IMR-90 (cell line): ENCODE measurements at regions not wholly inside any gene's neighbourhood (a gene's known extent, or its start where the extent isn't known, plus 50 kb on each side); places are given as distances from the start of the nearest gene placed in this dataset.

ENCODE experiments used
- ATAC-seq: fragments of 200-7000 bp; cut with Tn5 transposase; 2 replicates; pipeline ENCODE4 v1.9.1; 2020; ENCODE audit warnings: low read depth, mild to moderate bottlenecking, moderate library complexity
- BruUV-seq: library from RNA; stranded (reverse); fragments of 400-500 nt; replicated peaks from 2 replicates; lab custom pipeline; 2021; lab: Mats Ljungman, UMichigan
- CTCF ChIA-PET: fragments of 300-600 bp; formaldehyde crosslinking; extraction: SDS; loops from one replicate; lab custom pipeline; 2021; ENCODE audit warnings: antibody characterized with exemption; lab: Yijun Ruan, JAX
- POLR2A ChIA-PET: fragments of 300-600 bp; sonication (Branson Sonifier 250); formaldehyde crosslinking; loops from one replicate; lab custom pipeline; 2022; ENCODE audit warnings: antibody characterized with exemption; ENCODE audit not compliant: unreplicated experiment; lab: Charles Lee
- DNase-seq: peaks from one replicate; pipeline ENCODE4 v3.0.0; 2013
- H2AFZ ChIP-seq: replicated peaks from 2 replicates; pipeline ENCODE3; 2013; ENCODE audit warnings: low read length, mild to moderate bottlenecking; ENCODE audit not compliant: poor library complexity
- H2AK5ac ChIP-seq: 2 replicates; pipeline ENCODE4 v1.6.1; 2013; ENCODE audit warnings: low read depth, low read length, inconsistent platforms
- H2AK9ac ChIP-seq: replicated peaks from 2 replicates; pipeline ENCODE3; 2013; ENCODE audit warnings: mild to moderate bottlenecking, low read depth, low read length, moderate library complexity; ENCODE audit not compliant: poor library complexity
- H2BK120ac ChIP-seq: 2 replicates; pipeline ENCODE4 v1.6.1; 2013; ENCODE audit warnings: low read depth, low read length, inconsistent platforms
- H2BK15ac ChIP-seq: 3 replicates; pipeline ENCODE4 v1.6.1; 2013; ENCODE audit warnings: low read depth, low read length, inconsistent platforms
- H2BK20ac ChIP-seq: 2 replicates; pipeline ENCODE4 v1.6.1; 2013; ENCODE audit warnings: low read depth, mild to moderate bottlenecking, inconsistent platforms, low read length, moderate library complexity
- H2BK5ac ChIP-seq: 2 replicates; pipeline ENCODE4 v1.6.1; 2013; ENCODE audit warnings: mild to moderate bottlenecking, low read depth, low read length, inconsistent platforms; ENCODE audit not compliant: poor library complexity, severe bottlenecking
- H3K14ac ChIP-seq: replicated peaks from 2 replicates; pipeline ENCODE4 v1.6.1; 2013; ENCODE audit warnings: low read depth, low read length, inconsistent platforms
- H3K18ac ChIP-seq: 2 replicates; pipeline ENCODE4 v1.6.1; 2013; ENCODE audit warnings: low read depth, low read length, control low read depth
- H3K23ac ChIP-seq: 2 replicates; pipeline ENCODE4 v1.6.1; 2013; ENCODE audit warnings: low read depth, low read length, inconsistent platforms
- H3K27ac ChIP-seq: 2 replicates; pipeline ENCODE4 v1.5.1; 2013; ENCODE audit warnings: mild to moderate bottlenecking, control low read depth, low read length; ENCODE audit not compliant: insufficient read depth
- H3K27me3 ChIP-seq: 2 replicates; pipeline ENCODE4 v1.6.1; 2013; ENCODE audit warnings: low read length; ENCODE audit not compliant: control insufficient read depth, insufficient read depth
- H3K36me3 ChIP-seq: 2 replicates; pipeline ENCODE4 v1.6.1; 2013; ENCODE audit warnings: low read length, mixed read lengths; ENCODE audit not compliant: control insufficient read depth, insufficient read depth
- H3K4ac ChIP-seq: 2 replicates; pipeline ENCODE4 v1.6.1; 2013; ENCODE audit warnings: low read depth, low read length, inconsistent platforms
- H3K4me1 ChIP-seq: 2 replicates; pipeline ENCODE4 v1.6.1; 2013; ENCODE audit warnings: low read length, mixed read lengths; ENCODE audit not compliant: control insufficient read depth, insufficient read depth
- H3K4me2 ChIP-seq: 2 replicates; pipeline ENCODE4 v1.6.1; 2013; ENCODE audit warnings: low read depth, mild to moderate bottlenecking, control low read depth, low read length, moderate library complexity
- H3K4me3 ChIP-seq: 2 replicates; pipeline ENCODE4 v1.5.1; 2013; ENCODE audit warnings: low read depth, mild to moderate bottlenecking, control low read depth, low read length, moderate library complexity; ENCODE audit not compliant: insufficient read depth
- H3K56ac ChIP-seq: 2 replicates; pipeline ENCODE4 v1.6.1; 2013; ENCODE audit warnings: low read length, inconsistent platforms; ENCODE audit not compliant: insufficient read depth; ENCODE audit errors: extremely low read depth
- H3K79me1 ChIP-seq, 2 experiments: 2 replicates each; pipeline ENCODE4 v1.6.1; 2013; ENCODE audit warnings: low read length in 2 of 2, inconsistent platforms in 1 of 2, low read depth in 1 of 2
- H3K9ac ChIP-seq: 2 replicates; pipeline ENCODE4 v1.6.1; 2013; ENCODE audit warnings: low read depth, low read length, control low read depth
- H3K9me1 ChIP-seq: 2 replicates; pipeline ENCODE4 v1.6.1; 2013; ENCODE audit warnings: low read length, inconsistent platforms; ENCODE audit not compliant: insufficient read depth
- H3K9me3 ChIP-seq: 2 replicates; pipeline ENCODE4 v1.6.1; 2013; ENCODE audit warnings: low read length; ENCODE audit not compliant: control insufficient read depth, insufficient read depth
- H4K20me1 ChIP-seq: 2 replicates; pipeline ENCODE4 v1.6.1; 2013; ENCODE audit warnings: low read length, inconsistent platforms; ENCODE audit not compliant: insufficient read depth
- H4K5ac ChIP-seq: 2 replicates; pipeline ENCODE4 v1.6.1; 2013; ENCODE audit warnings: mild to moderate bottlenecking, low read depth, low read length, control low read depth
- H4K8ac ChIP-seq, 2 experiments: 2 replicates each; pipeline ENCODE4 v1.6.1; 2013; ENCODE audit warnings: low read depth in 2 of 2, low read length in 2 of 2, control low read depth in 1 of 2, inconsistent platforms in 1 of 2
- H4K91ac ChIP-seq: 2 replicates; pipeline ENCODE4 v1.6.1; 2013; ENCODE audit warnings: low read depth, low read length, inconsistent platforms; ENCODE audit not compliant: insufficient read depth
- CEBPB ChIP-seq: IDR thresholded peaks from 2 replicates; pipeline ENCODE4 v1.6.1; 2012; ENCODE audit warnings: low read depth, low read length, improper control_type of control experiment
- FOS ChIP-seq: fragments of 150-350 bp; IDR thresholded peaks from 2 replicates; pipeline ENCODE4 v1.6.1; 2016; ENCODE audit warnings: low read depth, low read length
- MAFK ChIP-seq: IDR thresholded peaks from 2 replicates; pipeline ENCODE4 v1.6.1; 2012; ENCODE audit warnings: low read depth, low read length, improper control_type of control experiment
- MAZ ChIP-seq: IDR thresholded peaks from 2 replicates; pipeline ENCODE4 v1.6.1; 2012; ENCODE audit warnings: low read depth, mild to moderate bottlenecking, low read length, improper control_type of control experiment, moderate library complexity, borderline replicate concordance
- RCOR1 ChIP-seq: IDR thresholded peaks from 2 replicates; pipeline ENCODE4 v1.6.1; 2012; ENCODE audit warnings: mild to moderate bottlenecking, low read length, improper control_type of control experiment; ENCODE audit not compliant: insufficient replicate concordance
- WGBS, 2 experiments: methylation state at CpG; one replicate each; pipeline versions ENCODE4 v1.1.5 to v1.1.7; 2013; ENCODE audit warnings: missing lambda C conversion rate in 2 of 2; ENCODE audit not compliant: insufficient read length in 1 of 2; ENCODE audit errors: extremely low coverage in 2 of 2; 5-methylcytosine and 5-hydroxymethylcytosine counted together
- dilution Hi-C: fragments of 300-500 bp; cut with HindIII; formaldehyde crosslinking; loops from one replicate; pipeline ENCODE4 v1.14.3; 2018; ENCODE audit warnings: low sequenced_read_pairs; ENCODE audit not compliant: unreplicated experiment
- in situ Hi-C: fragments of 300-500 bp; cut with MboI; formaldehyde crosslinking; loops from 3 replicates; pipeline ENCODE4 v1.14.3; 2019; ENCODE audit warnings: low sequenced_read_pairs, inconsistent platforms, mixed read lengths
- intact Hi-C: fragments of 100-400 bp; cut with micrococcal nuclease; formaldehyde crosslinking; loops from 2 replicates; pipeline ENCODE4 v1.10.0; 2022

DNA sequence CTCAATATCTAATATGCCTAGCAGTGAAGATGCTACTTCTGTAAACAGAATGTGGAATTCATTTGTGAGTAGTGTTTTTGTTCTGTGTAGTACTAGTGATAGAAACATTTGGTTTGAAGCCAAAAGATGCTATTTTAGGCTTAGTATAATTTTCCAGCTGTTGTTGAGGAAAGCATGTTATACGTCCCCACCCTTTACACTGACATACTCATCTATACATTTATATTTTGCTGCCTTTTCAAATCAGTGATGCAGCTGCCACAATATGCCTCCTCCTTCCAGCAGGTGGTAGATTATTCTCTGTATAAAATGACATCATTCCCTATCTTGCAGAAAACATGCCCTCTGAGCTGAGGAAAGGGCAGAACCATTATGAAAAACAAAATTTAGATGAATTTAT, 1217.6 kb upstream of the GJE1 start:
- no peak overlapping the region for H3K4me3 ChIP-seq
- H3K4ac ChIP-seq: 0 out of 2 replicates have a peak overlapping the region, but pooled peaks have one; percentile 47
- WGBS, 2 experiments: no CpG with 5 or more reads among the region's 1 CpG
- H3K9ac ChIP-seq: no peak overlapping the region
- H2AFZ ChIP-seq: no peak overlapping the region
- H3K9me1 ChIP-seq: no peaks in the 10 kb centered on the region
- POLR2A ChIA-PET: no interaction called here
- no peak overlapping the region for H3K27ac ChIP-seq
- no peak for DNase-seq
- no peak for ATAC-seq
- no peaks in the 10 kb centered on the region for H3K36me3 ChIP-seq
- TF ChIP-seq FOS: no peak
- no peak for TF ChIP-seq CEBPB
- no peak for TF ChIP-seq MAFK
- TF ChIP-seq RCOR1: no peak
- no peak for TF ChIP-seq MAZ
- H3K79me1 ChIP-seq: no peaks in the 10 kb centered on the region
- H3K18ac ChIP-seq: no peak overlapping the region
- CTCF ChIA-PET: no interaction called here
- H4K20me1 ChIP-seq: no peaks in the 10 kb centered on the region
- intact Hi-C loops: no loop called here
- no peak overlapping the region for H2BK5ac ChIP-seq
- no peak overlapping the region for H4K8ac ChIP-seq
- in situ Hi-C loops: loop anchor here (25.0 kb wide), 1 partner anchor 1553 kb away; the partner anchor contains the start of gene CITED2
- H3K27me3 ChIP-seq: no peaks in the 10 kb centered on the region
- no peak overlapping the region for H3K14ac ChIP-seq
- no peaks in the 10 kb centered on the region; the same call in 1 of the 2 replicates for H3K9me3 ChIP-seq
- no peak overlapping the region for H2BK20ac ChIP-seq
- H2BK15ac ChIP-seq: no peak overlapping the region
- dilution Hi-C loops: no loop called here
- no peaks in the 10 kb centered on the region for H3K4me1 ChIP-seq
- no peak overlapping the region for H4K91ac ChIP-seq
- H4K5ac ChIP-seq: no peak overlapping the region
- H2BK120ac ChIP-seq: no peak overlapping the region; the same call in 1 of the 2 replicates
- H3K56ac ChIP-seq: no peak overlapping the region
- no peak overlapping the region; the same call in 1 of the 2 replicates for H2AK5ac ChIP-seq
- no peak overlapping the region for H3K23ac ChIP-seq
- BruUV-seq: no TSS peak
- no peak overlapping the region for H2AK9ac ChIP-seq
- H3K4me2 ChIP-seq: no peak overlapping the region
